Osteocyte (in vitro differentiated cells): ENCODE measurements at regions not wholly inside any gene's neighbourhood (a gene's known extent, or its start where the extent isn't known, plus 50 kb on each side); places are given as distances from the start of the nearest gene placed in this dataset.

Experiments used
- DNase-seq: peaks from one replicate; pipeline ENCODE4 v3.0.0; 2021; ENCODE audit warnings: mixed read lengths; ENCODE audit not compliant: unreplicated experiment; ENCODE audit errors: extremely low spot score
- H3K27ac Mint-ChIP-seq: one replicate; pipeline ENCODE4 v1.8.0; 2021; ENCODE audit warnings: mild to moderate bottlenecking, mixed read lengths; ENCODE audit not compliant: unreplicated experiment
- H3K27me3 Mint-ChIP-seq: one replicate; pipeline ENCODE4 v1.8.0; 2021; ENCODE audit warnings: mixed read lengths; ENCODE audit not compliant: unreplicated experiment
- H3K36me3 Mint-ChIP-seq: one replicate; pipeline ENCODE4 v1.8.0; 2021; ENCODE audit warnings: mixed read lengths; ENCODE audit not compliant: unreplicated experiment
- H3K4me1 Mint-ChIP-seq: one replicate; pipeline ENCODE4 v1.8.0; 2021; ENCODE audit warnings: mixed read lengths; ENCODE audit not compliant: unreplicated experiment
- H3K4me3 Mint-ChIP-seq: one replicate; pipeline ENCODE4 v1.8.0; 2021; ENCODE audit warnings: mild to moderate bottlenecking, moderate library complexity, mixed read lengths; ENCODE audit not compliant: unreplicated experiment
- H3K9me3 Mint-ChIP-seq: one replicate; pipeline ENCODE4 v1.8.0; 2021; ENCODE audit warnings: mixed read lengths; ENCODE audit not compliant: unreplicated experiment
- CTCF ChIP-seq: fragments of 200-600 bp; sonication (generic); IDR thresholded peaks from 2 replicates; pipeline ENCODE4 v1.5.0; 2021; ENCODE audit warnings: antibody characterized with exemption, mild to moderate bottlenecking, moderate library complexity

- H3K9me3 Mint-ChIP-seq: no peaks in the 10 kb centered on the region
- no peak overlapping the region for H3K4me3 Mint-ChIP-seq
- DNase-seq: no peak
- H3K4me1 Mint-ChIP-seq: peaks cover 3% of the 10 kb centered on the region
- H3K27ac Mint-ChIP-seq: no peak overlapping the region
- no peak for TF ChIP-seq CTCF
- H3K27me3 Mint-ChIP-seq: no peaks in the 10 kb centered on the region
- H3K36me3 Mint-ChIP-seq: no peaks in the 10 kb centered on the region
These were observed 102.3 kb downstream of the RPE65 start for GRCh38 chr1:68347415-68347814.

GRCh38 chr1:68346188-68346808, 103.5 kb downstream of the RPE65 start:
- no peaks in the 10 kb centered on the region for H3K9me3 Mint-ChIP-seq
- no peaks in the 10 kb centered on the region for H3K36me3 Mint-ChIP-seq
- H3K4me1 Mint-ChIP-seq: peaks cover 1% of the 10 kb centered on the region
- no peak for DNase-seq
- TF ChIP-seq CTCF: peak; percentile 65
- H3K27me3 Mint-ChIP-seq: no peaks in the 10 kb centered on the region
- no peak overlapping the region for H3K4me3 Mint-ChIP-seq
- no peak overlapping the region for H3K27ac Mint-ChIP-seq

- TF ChIP-seq CTCF: no peak
- Mint-ChIP-seq H3K4me3 (no peak overlapping the region), H3K27ac (no peak overlapping the region), H3K36me3 (no peaks in the 10 kb centered on the region), H3K27me3 (no peaks in the 10 kb centered on the region), H3K9me3 (no peaks in the 10 kb centered on the region), H3K4me1 (peaks cover 3% of the 10 kb centered on the region)
- DNase-seq: no peak
These were observed 105.5 kb downstream of the RPE65 start for GRCh38 chr1:68344208-68344607.

- DNase-seq: no peak
- no peak overlapping the region for H3K4me3 Mint-ChIP-seq
- H3K4me1 Mint-ChIP-seq: peaks cover 3% of the 10 kb centered on the region
- no peak for TF ChIP-seq CTCF
- H3K27ac Mint-ChIP-seq: no peak overlapping the region
- H3K9me3 Mint-ChIP-seq: no peaks in the 10 kb centered on the region
- H3K27me3 Mint-ChIP-seq: no peaks in the 10 kb centered on the region
- no peaks in the 10 kb centered on the region for H3K36me3 Mint-ChIP-seq
These were observed 108.6 kb upstream of the WLS start for GRCh38 chr1:68340951-68341350.

- H3K4me3 Mint-ChIP-seq: no peak overlapping the region
- no peak for TF ChIP-seq CTCF
- H3K27ac Mint-ChIP-seq: no peak overlapping the region
- no peaks in the 10 kb centered on the region for H3K27me3 Mint-ChIP-seq
- H3K4me1 Mint-ChIP-seq: peaks cover 3% of the 10 kb centered on the region
- no peak for DNase-seq
- H3K36me3 Mint-ChIP-seq: no peaks in the 10 kb centered on the region
- H3K9me3 Mint-ChIP-seq: no peaks in the 10 kb centered on the region
These were observed 107.2 kb upstream of the WLS start for GRCh38 chr1:68339505-68339904.
